ENCODE measurements at regions not wholly inside any gene's neighbourhood (a gene's known extent, or its start where the extent isn't known, plus 50 kb on each side); places are given as distances from the start of the nearest gene placed in this dataset.

- TF ChIP-seq POLR2A (IDR thresholded peaks at IDR 0.05; ENCODE audit: low read depth, low read length) (no peak), CTCF (IDR thresholded peaks at IDR 0.05; ENCODE audit: extremely low read depth in 1 of 2, insufficient read depth in 1 of 2, low read depth in 1 of 2, low read length in 2 of 2) (no peak)
Observed at GRCh38 chr14:105865266-105865903, 339.0 kb downstream of the TMEM121 start.

Data from endothelial cell of umbilical vein (primary cell).